BLaER1 treated with 17β-estradiol and CSF1 and Interleukin-3, amounts not matched to agents 10 nM and 100 nM (cell line): ENCODE measurements at regions not wholly inside any gene's neighbourhood (a gene's known extent, or its start where the extent isn't known, plus 50 kb on each side); places are given as distances from the start of the nearest gene placed in this dataset.
A peak's percentile ranks its signal among the peaks of the same experiment; 100 is the strongest.
"Not testable (repeated sequence)": the region's sequence is repeated elsewhere in the genome, so short reads cannot be mapped to it uniquely, and the experiment has no call there.

Experiments
- H3K27ac ChIP-seq, 11 experiments: shearing (Covaris generic); formaldehyde crosslinking; 2 replicates each; pipeline ENCODE4 v1.8.1; 2022
- H3K27me3 ChIP-seq, 11 experiments: shearing (Covaris generic); formaldehyde crosslinking; 2 replicates each; pipeline ENCODE4 v1.8.1; 2022
- H3K36me3 ChIP-seq, 11 experiments: shearing (Covaris generic); formaldehyde crosslinking; 2 replicates each; pipeline ENCODE4 v1.8.1; 2022
- H3K4me1 ChIP-seq, 10 experiments: shearing (Covaris generic); formaldehyde crosslinking; 2 replicates each; pipeline ENCODE4 v1.8.1; 2022
- H3K4me2 ChIP-seq, 11 experiments: shearing (Covaris generic); formaldehyde crosslinking; 2 replicates each; pipeline ENCODE4 v1.8.1; 2022
- H3K4me3 ChIP-seq, 10 experiments: shearing (Covaris generic); formaldehyde crosslinking; 2 replicates each; pipeline ENCODE4 v1.8.1; 2022
- H3K9ac ChIP-seq, 11 experiments: shearing (Covaris generic); formaldehyde crosslinking; 2 replicates each; pipeline ENCODE4 v1.8.1; 2022
- H3K9me3 ChIP-seq, 11 experiments: shearing (Covaris generic); formaldehyde crosslinking; replicated peaks in 1 of 11; 2 replicates each; pipeline ENCODE4 v1.8.1; 2022
- H4K20me1 ChIP-seq, 11 experiments: shearing (Covaris generic); formaldehyde crosslinking; 2 replicates each; pipeline ENCODE4 v1.8.1; 2022
- Cebpa-rat ChIP-seq, 11 experiments: shearing (Covaris generic); IDR thresholded peaks; 2 replicates each; pipeline ENCODE4 v1.8.1; 2022

DNA sequence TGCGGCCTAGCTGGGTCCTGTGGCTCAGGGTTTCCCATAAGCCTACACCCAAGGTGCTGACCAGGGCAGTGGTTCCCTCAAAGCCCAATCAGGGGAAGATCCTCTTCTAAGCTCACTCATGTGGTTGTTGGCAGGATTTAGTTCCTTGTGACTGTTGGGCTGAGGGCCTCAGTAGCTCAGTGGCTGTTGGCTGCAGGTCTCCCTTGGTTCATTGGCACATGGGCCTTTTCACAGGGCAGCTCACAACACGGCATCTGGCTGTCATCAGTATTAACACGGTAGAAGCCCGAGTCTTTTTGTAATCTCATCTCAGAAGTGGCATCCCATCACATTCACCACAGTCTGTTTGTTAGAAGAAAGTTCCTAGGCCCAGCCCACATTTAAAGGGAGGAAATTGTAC is 188.2 kb upstream of the HMCN1 start:
- H3K9ac ChIP-seq: no peak overlapping the region
- H3K4me2 ChIP-seq: peak overlapping the region in 1 of 11 experiments; percentile 29; a peak in 1 of 22 replicates
- H3K4me1 ChIP-seq: peaks cover 0 to 23% (median 0%) of the 10 kb centered on the region in 10 experiments; a peak in 5 of 20 replicates
- no peak for TF ChIP-seq Cebpa-rat (IDR thresholded peaks at IDR 0.05)
- no peak overlapping the region for H3K27ac ChIP-seq
- H3K36me3 ChIP-seq: no peaks in the 10 kb centered on the region
- no peaks in the 10 kb centered on the region for H3K27me3 ChIP-seq
- H3K9me3 ChIP-seq: 0 out of 22 replicates have a peak, but pooled peaks cover 0 to 5% (median 0%) of the 10 kb centered on the region in 11 experiments
- H3K4me3 ChIP-seq: no peak overlapping the region
- no peaks in the 10 kb centered on the region for H4K20me1 ChIP-seq

DNA sequence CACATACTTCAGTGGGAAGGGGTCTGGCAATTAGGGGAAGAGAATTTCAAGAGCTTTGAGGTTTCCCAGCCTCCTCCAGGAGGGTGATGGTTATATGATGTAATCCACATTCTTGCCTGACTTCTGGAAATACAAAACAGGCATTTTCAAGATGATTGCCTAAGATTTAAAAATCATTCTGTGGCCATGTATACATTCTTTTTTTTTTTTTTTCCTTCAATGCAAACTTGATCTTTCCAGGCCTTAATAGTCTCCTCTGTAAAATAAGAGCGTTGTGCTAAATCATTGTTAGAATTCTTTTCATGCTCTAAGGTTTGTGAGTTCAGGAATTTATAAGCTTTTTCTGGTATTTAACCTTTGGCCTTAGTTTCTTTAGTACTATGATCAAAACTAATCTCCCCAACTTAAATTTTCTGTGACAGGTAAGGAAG is 192.3 kb upstream of the HMCN1 start:
- no peak overlapping the region for H3K4me3 ChIP-seq
- peaks cover 0 to 18% (median 4%) of the 10 kb centered on the region in 11 experiments; a peak in 8 of 22 replicates for H3K9me3 ChIP-seq
- no peak overlapping the region for H3K27ac ChIP-seq
- no peak overlapping the region for H3K4me2 ChIP-seq
- peaks cover 0 to 20% (median 0%) of the 10 kb centered on the region in 10 experiments; a peak in 5 of 20 replicates for H3K4me1 ChIP-seq
- H3K36me3 ChIP-seq: no peaks in the 10 kb centered on the region
- H4K20me1 ChIP-seq: no peaks in the 10 kb centered on the region
- no peak overlapping the region for H3K9ac ChIP-seq
- H3K27me3 ChIP-seq: no peaks in the 10 kb centered on the region
- no peak for TF ChIP-seq Cebpa-rat (IDR thresholded peaks at IDR 0.05)

DNA sequence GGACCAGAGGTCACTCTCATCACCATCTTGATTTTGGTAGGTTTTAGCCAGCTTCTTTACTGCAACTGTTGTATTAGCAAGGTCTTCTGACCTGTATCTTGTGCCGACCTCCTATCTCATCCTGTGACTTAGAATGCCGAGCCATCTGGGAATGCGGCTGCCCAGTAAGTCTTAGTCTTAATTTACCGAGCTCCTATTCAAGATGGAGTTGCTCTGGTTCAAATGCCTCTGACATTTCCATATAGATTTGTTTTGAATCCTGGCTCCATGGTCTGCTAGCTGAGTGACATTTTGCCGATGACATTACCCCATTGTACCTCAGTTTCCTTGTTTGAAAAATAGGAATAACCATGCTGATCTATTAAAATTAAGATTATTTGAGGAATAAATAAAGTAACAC is 193.9 kb upstream of the HMCN1 start:
- Histone ChIP-seq H3K36me3 (no peaks in the 10 kb centered on the region), H3K4me1 (peaks cover 0 to 29% (median 0%) of the 10 kb centered on the region in 10 experiments; a peak in 6 of 20 replicates), H3K4me2 (no peak overlapping the region), H3K4me3 (no peak overlapping the region), H3K9me3 (peaks cover 0 to 17% (median 4%) of the 10 kb centered on the region in 11 experiments; a peak in 8 of 22 replicates), H3K27me3 (no peaks in the 10 kb centered on the region), H4K20me1 (no peaks in the 10 kb centered on the region), H3K27ac (no peak overlapping the region), H3K9ac (no peak overlapping the region)
- no peak for TF ChIP-seq Cebpa-rat (IDR thresholded peaks at IDR 0.05)

DNA sequence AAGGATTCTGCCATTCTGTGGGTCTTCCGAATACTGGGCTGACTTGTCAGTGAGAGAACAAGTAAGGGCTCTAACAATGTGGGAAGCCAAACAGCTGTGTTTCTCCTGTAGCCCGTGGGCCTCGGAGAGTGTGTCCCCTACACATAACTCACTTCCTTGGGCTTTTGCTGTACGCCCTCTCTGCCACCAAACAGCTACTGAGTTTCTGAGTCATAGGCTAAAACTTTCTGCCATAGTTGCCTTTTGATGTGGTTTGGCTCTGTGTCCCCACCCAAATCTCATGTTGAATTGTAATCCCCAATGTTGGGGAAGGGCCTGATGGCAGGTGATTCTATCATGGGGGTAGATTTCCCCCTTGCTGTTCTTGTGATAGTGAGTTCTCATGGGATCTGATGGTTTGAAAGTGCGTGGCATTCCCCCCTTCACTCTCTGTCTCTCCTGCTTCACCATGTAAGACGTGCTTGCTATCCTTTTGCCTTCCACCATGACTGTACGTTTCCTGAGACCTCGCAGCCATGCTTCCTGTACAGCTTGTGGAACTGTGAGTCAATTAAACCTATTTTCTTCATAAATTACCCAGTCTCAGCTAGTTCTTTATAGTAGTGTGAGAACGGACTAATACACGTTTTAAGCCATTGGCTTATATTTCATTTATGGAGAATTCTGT is 194.8 kb upstream of the HMCN1 start:
- Histone ChIP-seq H4K20me1 (no peaks in the 10 kb centered on the region), H3K27ac (no peak overlapping the region; a peak in 1 of 22 replicates), H3K4me3 (no peak overlapping the region), H3K4me2 (no peak overlapping the region), H3K4me1 (peaks cover 0 to 35% (median 0%) of the 10 kb centered on the region in 10 experiments; a peak in 6 of 20 replicates), H3K36me3 (no peaks in the 10 kb centered on the region), H3K9me3 (peaks cover 0 to 17% (median 4%) of the 10 kb centered on the region in 11 experiments; a peak in 8 of 22 replicates), H3K27me3 (no peaks in the 10 kb centered on the region), H3K9ac (no peak overlapping the region)
- TF ChIP-seq Cebpa-rat (IDR thresholded peaks at IDR 0.05): no peak

DNA sequence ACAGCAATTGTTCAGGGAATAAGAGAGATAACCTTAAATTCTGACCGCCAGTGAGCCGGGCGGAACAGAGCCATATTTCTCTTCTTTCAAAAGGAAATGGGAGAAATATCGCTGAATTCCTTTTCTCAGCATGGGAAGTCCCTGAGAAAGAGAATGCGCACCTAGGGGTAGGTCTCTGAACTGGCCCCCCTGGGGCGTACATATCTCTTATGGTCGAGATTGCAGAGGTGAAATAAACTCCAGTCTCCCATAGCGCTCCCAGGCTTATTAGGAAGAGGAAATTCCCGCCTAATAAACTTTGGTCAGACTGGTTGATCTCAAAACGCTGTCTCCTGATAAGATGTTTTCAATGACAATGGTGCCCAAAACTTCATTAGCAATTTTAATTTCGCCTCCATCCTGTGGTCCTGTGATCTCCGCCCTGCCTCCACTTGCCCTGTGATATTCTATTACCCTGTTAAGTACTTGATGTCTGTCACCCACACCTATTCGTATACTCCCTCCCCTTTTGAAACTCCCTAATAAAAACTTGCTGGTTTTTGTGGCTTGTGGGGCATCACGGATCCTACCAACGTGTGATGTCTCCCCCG is 195.8 kb upstream of the HMCN1 start:
- H3K9ac ChIP-seq, H3K27ac ChIP-seq, H3K4me2 ChIP-seq, H3K27me3 ChIP-seq, H3K4me3 ChIP-seq, H4K20me1 ChIP-seq, H3K36me3 ChIP-seq: not testable (repeated sequence)
- Histone ChIP-seq H3K4me1 (peaks cover 0 to 45% (median 0%) of the 10 kb centered on the region in 10 experiments; a peak in 6 of 20 replicates), H3K9me3 (peaks cover 0 to 17% (median 4%) of the 10 kb centered on the region in 11 experiments; a peak in 8 of 22 replicates)

DNA sequence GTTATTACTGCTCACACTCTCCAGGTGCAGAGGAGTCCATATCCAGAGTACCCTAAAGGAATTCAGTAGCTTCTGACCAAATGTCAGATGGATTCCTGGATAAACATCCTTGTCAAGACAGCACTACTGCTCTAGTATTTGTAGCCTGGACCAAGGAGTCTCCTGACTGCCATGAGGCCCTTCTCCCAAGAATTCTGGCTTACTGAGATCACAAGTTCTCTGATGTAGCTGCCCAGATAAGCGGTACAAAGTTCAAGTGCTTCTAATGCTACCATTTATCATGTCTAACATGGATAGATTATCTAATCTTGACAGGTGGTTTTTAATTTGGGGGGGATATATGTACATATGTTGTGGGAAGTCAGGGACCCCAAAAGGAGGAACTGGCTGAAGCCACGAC is 196.6 kb upstream of the HMCN1 start:
- Histone ChIP-seq H3K27ac (0 out of 22 replicates have a peak overlapping the region, but pooled peaks of 1 of the 11 experiments have one; percentile 6), H3K9ac (no peak overlapping the region), H3K4me3 (no peak overlapping the region), H3K4me2 (peak overlapping the region in 3 of 11 experiments; percentile 6 to 43 (median 20); a peak in 4 of 22 replicates), H3K27me3 (no peaks in the 10 kb centered on the region), H3K36me3 (no peaks in the 10 kb centered on the region), H3K9me3 (peaks cover 0 to 17% (median 4%) of the 10 kb centered on the region in 11 experiments; a peak in 8 of 22 replicates), H3K4me1 (peaks cover 0 to 48% (median 0%) of the 10 kb centered on the region in 10 experiments; a peak in 6 of 20 replicates), H4K20me1 (no peaks in the 10 kb centered on the region)
- no peak for TF ChIP-seq Cebpa-rat (IDR thresholded peaks at IDR 0.05)

DNA sequence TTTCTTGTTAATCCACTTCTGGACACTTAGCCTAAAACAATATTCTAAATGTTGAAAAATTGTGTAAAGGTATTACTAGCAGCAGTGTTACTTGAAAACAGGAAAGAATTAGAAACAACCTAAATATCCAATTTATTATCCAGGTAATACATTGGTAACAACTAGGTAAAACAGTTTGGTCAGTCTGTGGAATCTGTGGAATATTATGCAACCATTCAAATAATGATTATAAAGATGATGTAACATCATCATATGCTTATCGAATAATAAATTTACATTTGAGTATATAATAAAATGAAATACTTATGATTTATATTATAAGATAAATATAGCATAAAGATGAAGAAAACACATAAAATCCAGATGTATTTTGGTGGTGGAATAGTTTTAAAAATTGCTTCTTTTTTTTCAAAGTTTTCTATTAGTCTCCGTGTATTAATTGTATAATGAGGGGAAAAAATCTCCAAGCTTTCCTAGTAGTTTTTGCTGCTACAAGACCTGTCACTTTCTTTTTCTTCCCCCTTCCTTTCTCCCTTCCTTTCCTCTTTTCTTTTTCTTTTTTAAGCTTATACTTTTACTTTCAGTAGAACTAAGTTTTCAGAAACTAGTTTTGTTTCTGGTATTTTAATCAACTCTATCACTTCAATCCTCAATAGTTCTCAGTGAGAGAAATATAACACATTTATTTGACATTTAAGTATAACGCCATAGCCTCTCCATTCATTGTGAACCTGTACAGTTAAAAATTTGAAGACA is 197.8 kb upstream of the HMCN1 start:
- TF ChIP-seq Cebpa-rat (IDR thresholded peaks at IDR 0.05): no peak
- Histone ChIP-seq H3K9me3 (peaks cover 0 to 17% (median 4%) of the 10 kb centered on the region in 11 experiments; a peak in 8 of 22 replicates), H4K20me1 (no peaks in the 10 kb centered on the region)

DNA sequence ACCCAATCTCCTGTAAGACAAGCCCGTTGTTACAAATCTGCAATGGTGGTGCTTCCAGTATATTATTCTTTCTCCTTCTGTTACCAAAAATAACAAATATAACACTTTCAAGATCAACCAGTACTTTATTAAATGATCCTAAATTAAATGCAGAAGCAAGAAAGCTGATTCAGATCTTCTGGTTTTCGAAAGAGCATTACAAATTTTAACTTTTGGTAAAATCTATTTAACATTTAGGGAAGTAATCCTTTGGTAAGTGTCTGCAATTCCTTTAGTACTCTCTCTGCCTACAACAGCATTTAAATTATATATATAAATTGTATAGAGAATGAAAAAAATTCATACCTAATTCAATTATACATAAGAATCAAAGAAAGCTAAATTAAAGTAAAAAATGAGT is 198.6 kb upstream of the HMCN1 start:
- Histone ChIP-seq H3K4me2 (peak overlapping the region in 3 of 11 experiments; percentile 43 to 88 (median 88); a peak in 5 of 22 replicates), H3K27ac (peak overlapping the region in 4 of 11 experiments; percentile 61 to 84 (median 67); a peak in 6 of 22 replicates), H3K4me1 (peaks cover 0 to 48% (median 0%) of the 10 kb centered on the region in 10 experiments; a peak in 6 of 20 replicates), H3K9me3 (peaks cover 0 to 17% (median 4%) of the 10 kb centered on the region in 11 experiments; a peak in 8 of 22 replicates), H3K36me3 (no peaks in the 10 kb centered on the region), H3K9ac (no peak overlapping the region), H3K27me3 (no peaks in the 10 kb centered on the region), H4K20me1 (no peaks in the 10 kb centered on the region), H3K4me3 (no peak overlapping the region)
- TF ChIP-seq Cebpa-rat (IDR thresholded peaks at IDR 0.05): no peak

More for the DNA sequence above, 197.8 kb upstream of the HMCN1 start:
- Histone ChIP-seq H3K4me1 (peaks cover 0 to 48% (median 0%) of the 10 kb centered on the region in 10 experiments; a peak in 6 of 20 replicates), H3K27ac (peak overlapping the region in 3 of 11 experiments; percentile 27 to 84 (median 37); a peak in 4 of 22 replicates), H3K4me3 (no peak overlapping the region), H3K4me2 (peak overlapping the region in 3 of 11 experiments; percentile 4 to 43 (median 22); a peak in 5 of 22 replicates), H3K36me3 (no peaks in the 10 kb centered on the region), H3K27me3 (no peaks in the 10 kb centered on the region), H3K9ac (no peak overlapping the region)
